Erythroblast (primary cell): ENCODE measurements at regions not wholly inside any gene's neighbourhood (a gene's known extent, or its start where the extent isn't known, plus 50 kb on each side); places are given as distances from the start of the nearest gene placed in this dataset.

Source experiments
- GATA1 ChIP-seq: IDR thresholded peaks from 2 replicates; pipeline ENCODE4 v1.6.1; 2011; ENCODE audit warnings: low read depth, mild to moderate bottlenecking, control low read depth, low read length, moderate library complexity
- POLR2A ChIP-seq: IDR thresholded peaks from 2 replicates; pipeline ENCODE4 v1.6.1; 2011; ENCODE audit warnings: mild to moderate bottlenecking, low read length

DNA sequence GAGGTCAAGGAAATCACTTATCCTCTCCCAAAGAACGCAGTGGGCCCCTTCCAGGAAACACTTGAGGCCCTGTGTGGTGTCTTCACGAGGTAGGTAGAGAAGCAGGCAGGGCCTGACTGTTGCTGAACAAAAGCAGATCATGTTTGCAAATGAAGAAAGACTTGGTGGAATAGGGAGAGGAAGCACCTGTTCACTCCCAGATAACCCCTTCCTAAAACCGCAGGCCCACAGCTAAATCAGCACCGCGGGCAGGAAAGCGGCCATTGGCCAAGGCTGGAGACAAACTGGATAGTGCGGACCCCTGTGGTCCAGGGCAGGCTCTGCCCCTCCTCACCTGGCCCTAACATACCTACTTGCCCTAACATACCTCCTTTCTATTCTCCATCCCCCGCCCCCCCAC, 64.9 kb upstream of the KLHL29 start:
- TF ChIP-seq POLR2A: no peak
- no peak for TF ChIP-seq GATA1
